GM21576 (cell line): ENCODE measurements at regions not wholly inside any gene's neighbourhood (a gene's known extent, or its start where the extent isn't known, plus 50 kb on each side); places are given as distances from the start of the nearest gene placed in this dataset.
"Not testable (repeated sequence)": the region's sequence is repeated elsewhere in the genome, so short reads cannot be mapped to it uniquely, and the experiment has no call there.

Experiments used
- ATAC-seq: cut with Tn5 transposase; IDR thresholded peaks from one replicate; pipeline ENCODE4 v1.9.1; 2021; ENCODE audit warnings: mild to moderate bottlenecking, moderate library complexity; ENCODE audit not compliant: unreplicated experiment

- ATAC-seq, result no peak
Observed at GRCh38 chr3:107942951-107943749, 147.7 kb downstream of the CD47 start.

- no peak for ATAC-seq
Observed at GRCh38 chr3:107942244-107942643, 148.6 kb downstream of the CD47 start.

GRCh38 chr3:107939691-107940442, 151.0 kb downstream of the CD47 start:
- ATAC-seq, result no peak

- ATAC-seq, result no peak
Observed at GRCh38 chr3:107938143-107938542, 152.7 kb downstream of the CD47 start.

- no peak for ATAC-seq
Observed at GRCh38 chr3:107934808-107935207, 156.0 kb downstream of the CD47 start.

GRCh38 chr3:107933450-107933849, 157.4 kb downstream of the CD47 start:
- no peak for ATAC-seq

GRCh38 chr3:107931326-107931725, 159.5 kb downstream of the CD47 start:
- ATAC-seq, result no peak

- no peak for ATAC-seq
Observed at GRCh38 chr3:107929088-107929487, 161.7 kb downstream of the CD47 start.

GRCh38 chr3:107928084-107928445, 162.8 kb downstream of the CD47 start:
- peak; percentile 23 for ATAC-seq

- ATAC-seq, result peak; percentile 97
Observed at GRCh38 chr3:107927361-107928083, 163.3 kb downstream of the CD47 start.

GRCh38 chr3:107925851-107926250, 165.0 kb downstream of the CD47 start:
- no peak for ATAC-seq

GRCh38 chr3:107921038-107921437, 169.8 kb downstream of the CD47 start:
- no peak for ATAC-seq

GRCh38 chr3:107920538-107920937, 170.3 kb downstream of the CD47 start:
- ATAC-seq, result no peak

- no peak for ATAC-seq
Observed at GRCh38 chr3:107919239-107919638, 171.6 kb downstream of the CD47 start.

- ATAC-seq, result no peak
Observed at GRCh38 chr3:107916171-107916570, 174.7 kb downstream of the CD47 start.

- ATAC-seq, result no peak
Observed at GRCh38 chr3:107915706-107916105, 175.1 kb downstream of the CD47 start.

- ATAC-seq, result no peak
Observed at GRCh38 chr3:107913701-107914100, 177.1 kb downstream of the CD47 start.

GRCh38 chr3:107911337-107912000, 179.4 kb downstream of the CD47 start:
- ATAC-seq, result no peak

GRCh38 chr3:107910713-107911259, 180.0 kb downstream of the CD47 start:
- ATAC-seq, result peak; percentile 98

GRCh38 chr3:107909583-107909982, 181.2 kb downstream of the CD47 start:
- not testable (repeated sequence) for ATAC-seq

- no peak for ATAC-seq
Observed at GRCh38 chr3:107907996-107908395, 182.8 kb downstream of the CD47 start.
